RPMI7951 (cell line): ENCODE measurements at regions not wholly inside any gene's neighbourhood (a gene's known extent, or its start where the extent isn't known, plus 50 kb on each side); places are given as distances from the start of the nearest gene placed in this dataset.

Experiments used
- DNase-seq: peaks from one replicate; pipeline ENCODE4 v3.0.0-alpha.2; 2012; ENCODE audit warnings: low read depth

DNA sequence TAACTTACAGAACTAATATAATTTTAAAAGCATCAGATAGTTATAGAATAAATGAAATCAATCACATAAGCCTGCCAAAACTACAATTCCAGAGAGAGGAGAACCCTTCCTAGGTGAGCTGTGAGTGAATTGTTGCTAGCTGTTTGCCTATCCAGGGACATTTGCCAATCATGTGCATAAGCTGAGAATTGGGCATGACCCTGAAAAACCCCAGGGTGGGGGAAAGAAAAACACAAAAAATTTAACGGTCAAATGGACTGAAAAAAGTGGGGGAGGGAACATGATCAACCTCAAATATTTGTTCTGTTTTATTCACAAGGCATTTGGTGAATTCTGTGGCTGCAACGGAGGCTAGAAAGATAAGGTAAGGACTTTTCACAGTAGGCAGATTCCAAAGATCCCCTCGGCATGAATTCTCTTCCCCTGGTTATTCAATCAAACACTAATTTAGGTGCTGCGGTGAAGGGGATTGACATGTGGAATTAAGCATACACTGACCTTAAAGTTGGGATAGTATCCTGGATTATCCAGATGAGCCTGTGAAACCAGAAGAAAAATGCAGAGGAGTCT, 203.9 kb upstream of the RGPD4 start:
- peak; percentile 7 for DNase-seq

DNA sequence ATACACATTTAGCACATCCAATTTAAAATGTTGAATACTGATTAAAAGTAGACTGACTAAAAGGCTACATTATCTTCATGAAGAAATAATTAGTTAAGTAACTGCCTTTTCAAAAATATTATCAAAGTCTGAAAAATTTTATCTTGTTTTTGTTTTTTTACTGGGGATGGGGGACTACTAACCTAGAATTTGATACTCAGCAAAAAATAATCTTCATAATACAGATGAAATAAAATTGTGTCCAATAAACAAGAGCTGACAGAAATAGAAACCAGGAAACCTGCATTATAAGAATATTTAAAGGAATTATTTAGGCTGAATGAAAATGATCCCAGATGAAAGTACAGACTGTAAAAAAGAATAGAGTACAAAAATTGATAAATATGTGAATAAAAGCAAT, 200.7 kb upstream of the RGPD4 start:
- DNase-seq, result no peak

DNA sequence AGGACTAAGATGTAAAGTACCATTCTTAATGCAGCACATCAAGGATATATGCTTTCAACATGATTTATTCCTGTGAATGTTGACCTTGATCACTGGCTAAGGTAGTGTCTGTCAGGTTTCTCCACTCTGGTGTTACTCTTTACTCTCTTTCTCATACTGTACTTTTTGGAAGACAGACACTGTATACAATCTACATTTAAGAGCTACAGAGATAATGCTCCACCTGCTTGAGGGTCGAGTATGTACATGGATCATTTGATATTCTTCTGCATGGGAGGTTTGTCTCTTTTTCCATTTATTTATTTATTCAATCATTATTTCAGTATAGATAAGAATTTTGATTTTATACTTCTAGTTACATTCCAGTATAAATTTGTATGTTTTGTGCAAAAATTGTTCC, 199.5 kb upstream of the RGPD4 start:
- no peak for DNase-seq

DNA sequence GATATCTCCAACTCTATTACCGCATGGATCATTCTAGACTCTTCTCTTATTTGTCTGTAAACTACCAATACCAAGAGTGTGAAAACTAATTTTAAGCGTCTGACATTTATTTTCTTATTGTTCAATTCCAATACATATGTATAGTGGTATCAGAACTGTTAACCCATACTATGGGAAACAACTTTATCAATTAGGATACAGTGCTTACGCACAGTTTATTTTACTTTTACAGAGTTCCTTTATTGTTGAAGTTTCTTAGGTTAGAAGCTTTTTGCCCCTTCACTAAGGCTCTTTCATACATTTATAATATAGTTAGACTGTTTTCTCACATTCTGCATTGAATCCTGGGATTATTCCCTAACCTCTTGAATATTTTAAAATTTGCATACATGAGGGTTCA, 198.8 kb upstream of the RGPD4 start:
- no peak for DNase-seq

DNA sequence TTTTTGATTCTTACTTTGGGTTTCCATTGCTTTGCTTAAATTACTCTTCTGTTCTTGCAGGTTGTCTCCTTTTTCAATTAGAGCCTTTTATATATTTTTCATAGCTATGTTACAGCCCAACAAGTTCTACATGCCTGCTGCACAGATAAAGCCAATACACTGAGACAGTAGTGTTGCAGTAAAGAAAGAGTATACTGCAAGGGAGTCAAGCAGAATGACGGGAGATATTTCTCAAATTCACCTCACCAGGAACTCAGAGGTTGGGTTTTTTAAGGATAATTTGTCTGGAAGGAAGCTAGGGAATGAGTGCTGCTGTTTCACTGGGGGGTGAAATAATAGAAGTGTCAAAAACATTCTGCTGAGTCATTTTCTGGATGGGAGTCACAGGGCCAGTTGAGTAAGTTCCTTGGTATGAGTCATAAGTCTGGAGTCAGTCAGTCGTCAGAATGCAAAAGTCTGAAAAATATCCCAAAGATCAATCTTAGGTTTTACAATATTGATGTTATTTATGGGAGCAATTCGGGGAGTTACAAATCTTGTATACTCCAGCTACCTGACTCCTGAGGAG, 193.0 kb upstream of the RGPD4 start:
- peak; percentile 94 for DNase-seq

DNA sequence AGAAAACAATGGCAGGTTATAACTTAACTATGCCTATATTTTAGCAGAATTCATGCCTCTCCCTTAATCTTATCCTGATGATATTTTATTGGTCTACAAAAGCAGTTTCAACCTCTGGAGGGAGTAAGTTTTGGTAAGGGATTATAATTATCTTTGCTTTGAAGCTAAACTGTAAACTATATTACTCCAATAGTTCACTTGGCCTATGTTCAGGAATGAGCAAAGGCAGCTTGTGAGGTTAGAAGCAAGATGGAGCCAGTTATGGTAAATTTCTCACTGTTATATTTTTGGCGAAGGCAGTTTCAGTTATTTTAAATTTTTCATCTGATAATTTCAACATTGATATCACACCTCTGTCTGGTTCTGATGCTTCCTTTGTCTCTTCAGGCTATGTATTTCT, 192.5 kb upstream of the RGPD4 start:
- DNase-seq, result no peak

DNA sequence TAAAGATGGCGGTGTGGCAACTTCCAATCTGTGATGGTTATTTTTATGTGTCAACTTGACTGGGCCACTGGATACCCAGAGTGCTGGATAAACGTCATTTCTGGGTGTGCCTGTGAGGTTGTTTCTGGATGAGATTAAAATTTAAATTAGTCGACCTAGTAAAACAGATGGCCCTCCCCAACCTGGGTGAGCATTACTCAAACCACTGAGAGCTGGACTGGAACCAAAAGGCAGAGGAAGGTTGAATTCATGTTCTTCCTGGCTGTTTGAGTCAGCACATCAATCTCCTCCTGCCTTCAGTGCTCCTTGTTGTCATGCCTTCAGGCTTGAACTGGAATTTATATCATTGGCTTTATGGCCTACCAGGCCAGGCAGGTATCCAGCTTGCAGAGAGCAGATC, 190.8 kb upstream of the RGPD4 start:
- peak; percentile 96 for DNase-seq

DNA sequence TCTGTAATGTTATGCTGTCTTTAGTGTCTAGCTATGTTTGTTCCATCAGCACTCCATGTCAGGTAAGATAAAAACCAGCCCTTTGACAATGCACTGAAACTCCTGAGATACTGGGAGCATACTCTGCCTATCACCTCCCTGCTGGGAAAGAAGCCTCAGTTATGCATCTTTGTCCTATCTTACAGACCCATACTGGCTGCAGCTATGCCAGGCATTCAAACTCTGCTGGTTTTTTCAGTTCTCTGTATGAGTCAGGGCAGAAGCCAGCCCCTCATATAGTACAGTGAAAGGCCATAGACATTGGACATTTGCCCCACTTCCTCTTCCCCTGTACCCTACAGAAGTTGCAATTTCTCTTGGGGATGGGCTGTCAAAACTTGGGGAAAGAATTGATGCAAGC, 181.1 kb upstream of the RGPD4 start:
- no peak for DNase-seq

DNA sequence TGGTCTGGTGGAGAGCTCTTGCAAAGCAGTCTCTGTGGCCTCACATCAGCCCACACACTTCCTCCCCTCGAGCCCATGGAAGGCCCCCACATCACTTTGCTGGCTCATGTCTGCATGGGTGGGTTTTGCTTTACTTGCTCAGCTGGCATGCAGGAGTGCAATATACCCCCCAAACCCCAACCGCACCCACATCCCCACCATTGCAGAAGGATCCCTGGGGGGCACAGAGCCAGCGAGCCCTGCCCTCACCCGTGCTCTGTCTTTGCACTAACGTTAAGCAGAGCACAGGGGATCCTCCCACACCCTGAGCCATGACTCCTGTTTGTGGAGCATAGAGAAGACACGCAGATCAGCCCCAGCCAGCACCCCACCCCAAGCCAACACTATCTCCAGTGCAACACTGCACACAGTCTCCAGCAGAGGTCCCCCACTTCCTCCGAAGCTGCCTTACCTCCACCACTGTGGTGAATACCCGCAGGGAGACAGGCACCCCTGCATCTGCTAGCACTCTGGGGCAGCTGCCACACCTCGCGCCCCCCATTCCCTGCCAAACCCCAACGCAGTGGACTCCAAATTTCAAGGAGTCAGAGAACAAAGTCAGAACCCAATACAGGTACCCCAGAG, 177.8 kb upstream of the RGPD4 start:
- DNase-seq, result peak; percentile 24

DNA sequence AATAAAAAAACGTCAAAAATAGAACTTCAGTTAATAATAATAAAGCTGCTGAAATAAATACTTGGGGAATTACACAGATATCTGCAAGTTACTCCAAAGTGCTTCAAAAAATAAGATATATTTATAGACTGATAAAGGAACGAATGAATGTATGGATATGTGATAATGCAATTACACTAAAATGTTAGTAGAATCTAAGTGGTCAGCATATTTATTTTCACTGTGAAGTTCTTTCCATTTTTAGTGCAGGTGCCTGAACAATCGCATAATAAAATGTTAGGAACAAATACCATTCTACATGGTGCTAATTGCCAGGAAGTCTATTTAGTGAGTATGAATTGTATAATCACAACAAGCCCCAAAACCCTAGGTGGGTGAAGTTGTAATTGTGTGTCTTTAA, 169.6 kb upstream of the RGPD4 start:
- DNase-seq, result no peak

DNA sequence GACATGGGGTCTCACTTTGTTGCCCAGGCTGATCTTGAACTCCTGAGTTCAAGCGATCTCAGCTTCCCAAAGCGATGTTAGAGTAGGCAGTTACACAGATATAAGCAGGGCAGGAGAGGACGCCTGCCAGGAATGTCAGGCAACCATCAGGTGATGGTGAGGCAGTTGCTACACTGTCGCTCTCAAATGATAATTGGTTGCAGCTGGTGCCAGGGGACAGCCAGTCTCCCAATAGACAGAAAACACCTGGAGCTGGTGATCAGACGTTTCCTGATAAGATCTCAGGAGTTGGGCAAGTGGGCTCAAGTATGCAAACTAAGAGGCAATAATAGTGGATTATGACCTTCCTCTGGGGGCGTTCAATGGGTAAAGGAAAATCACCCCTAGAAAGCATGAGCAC, 163.1 kb upstream of the RGPD4 start:
- DNase-seq, result no peak

DNA sequence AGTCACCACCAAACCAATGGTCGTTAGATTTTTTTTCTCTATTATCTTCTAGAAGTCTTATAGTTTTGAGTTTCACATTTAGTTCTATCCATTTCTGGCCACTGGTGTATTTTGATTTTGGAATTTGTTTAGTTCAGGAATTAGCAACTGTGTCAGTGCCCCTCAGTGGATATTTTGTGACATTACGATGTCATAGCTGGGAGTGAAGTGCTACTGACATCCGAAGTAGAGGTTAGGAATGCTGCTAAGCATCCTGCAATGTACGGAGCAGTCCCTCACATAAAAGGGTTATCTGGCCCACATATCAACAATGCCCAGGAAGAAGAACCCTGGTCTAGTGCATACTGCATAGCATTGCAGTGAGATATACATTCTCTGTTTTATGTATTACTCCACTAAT, 157.4 kb upstream of the RGPD4 start:
- DNase-seq, result peak; percentile 48

DNA sequence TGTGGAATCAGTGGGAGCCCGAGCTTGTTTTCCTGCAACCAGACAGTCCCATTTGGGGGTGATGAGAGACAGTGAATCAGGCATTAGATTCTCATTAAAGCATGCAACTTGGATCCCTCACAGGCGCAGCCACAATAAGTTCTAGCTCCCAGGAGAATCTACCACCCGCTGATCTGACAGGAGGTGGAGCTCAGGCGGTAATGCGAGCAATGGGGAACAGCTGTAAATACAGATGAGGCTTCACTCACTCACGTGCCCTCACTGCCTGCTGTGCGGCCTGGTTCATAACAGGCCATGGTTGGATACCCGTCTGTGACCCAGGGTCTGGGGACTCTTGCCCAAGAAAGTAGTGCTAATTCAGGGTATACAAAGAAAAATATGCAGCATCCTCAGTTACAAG, 144.8 kb upstream of the RGPD4 start:
- no peak for DNase-seq

DNA sequence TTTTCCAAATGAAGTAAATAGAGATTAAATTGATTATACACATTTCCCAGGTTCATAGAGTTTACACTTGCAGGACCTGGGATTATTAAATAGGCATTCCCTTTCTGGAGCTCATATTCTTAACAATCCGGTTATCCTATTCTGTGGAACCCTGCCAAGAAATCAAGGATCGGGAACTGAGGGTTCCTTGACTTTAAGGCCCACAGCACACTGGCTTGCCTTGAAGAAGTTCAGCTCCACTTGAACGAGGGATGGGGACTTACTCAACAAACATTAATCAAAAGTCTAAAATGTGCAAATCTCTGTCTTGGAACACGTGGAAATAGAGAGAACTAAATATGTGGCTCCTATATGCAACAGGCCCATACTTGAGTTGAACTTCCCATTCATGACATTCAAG, 142.3 kb upstream of the RGPD4 start:
- DNase-seq, result no peak

DNA sequence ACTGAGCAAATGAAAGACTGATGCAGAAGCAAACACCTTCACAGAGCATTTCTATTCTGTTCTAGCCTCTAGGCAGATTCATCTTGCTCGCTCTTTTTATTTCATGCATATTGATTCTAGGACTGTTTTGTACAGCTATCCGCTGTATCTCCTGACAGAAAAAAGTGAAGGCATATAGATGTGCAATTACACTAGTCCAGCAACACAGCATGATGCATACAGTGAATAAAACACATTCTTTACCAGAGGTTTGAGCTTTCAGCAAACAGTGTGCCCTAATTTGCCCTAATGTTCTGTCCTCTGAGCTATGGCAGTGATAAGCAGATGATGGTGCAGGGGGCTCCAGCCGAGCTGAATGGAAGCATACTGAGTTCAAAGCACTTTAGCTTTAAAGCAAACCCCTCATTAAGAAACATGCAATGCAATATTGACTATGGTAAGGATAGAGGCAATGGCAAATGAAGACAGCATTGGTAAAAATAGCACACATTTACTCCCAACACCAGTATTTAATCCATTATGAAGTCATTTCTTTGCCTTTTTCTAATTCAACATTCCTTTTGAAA, 141.2 kb upstream of the RGPD4 start:
- DNase-seq, result no peak

DNA sequence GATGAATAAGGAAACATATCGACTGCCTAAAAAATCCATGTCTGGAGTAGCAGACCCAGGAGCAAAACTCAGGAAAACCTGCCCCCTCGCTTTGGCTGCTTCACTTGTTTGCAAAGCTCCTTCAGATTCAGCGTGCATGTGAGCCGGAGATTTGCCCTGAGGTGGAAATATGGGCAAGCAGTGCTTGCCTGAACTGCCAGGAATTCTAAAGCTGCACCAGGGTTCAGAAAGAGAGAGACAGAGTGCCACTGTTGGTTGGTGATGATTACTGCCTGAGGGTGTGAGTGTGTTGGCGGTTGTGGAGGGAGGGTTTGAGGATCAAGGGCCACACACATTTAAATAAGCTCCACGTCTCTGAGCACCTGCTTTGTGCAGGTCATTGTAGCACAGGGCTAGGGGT, 139.6 kb upstream of the RGPD4 start:
- peak; percentile 28 for DNase-seq

DNA sequence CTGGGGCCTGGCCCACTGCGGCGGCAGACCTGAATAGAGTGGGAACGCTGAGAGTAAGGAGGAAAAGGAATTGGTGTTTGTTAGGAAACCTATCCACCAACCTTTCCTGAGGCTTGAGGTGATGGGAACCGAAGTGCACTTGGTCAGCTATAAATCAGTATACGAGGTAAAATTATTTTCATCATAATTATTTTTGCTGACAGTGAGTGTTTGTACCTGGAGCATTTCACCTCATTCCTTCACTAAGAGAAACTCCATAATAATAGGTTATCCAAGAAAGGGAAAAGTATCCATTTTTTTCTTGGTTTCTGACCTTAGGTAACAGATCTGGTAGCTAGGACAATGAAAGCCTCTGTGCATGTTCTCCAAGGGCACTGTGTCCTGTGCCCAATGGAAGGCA, 138.6 kb upstream of the RGPD4 start:
- DNase-seq, result no peak

DNA sequence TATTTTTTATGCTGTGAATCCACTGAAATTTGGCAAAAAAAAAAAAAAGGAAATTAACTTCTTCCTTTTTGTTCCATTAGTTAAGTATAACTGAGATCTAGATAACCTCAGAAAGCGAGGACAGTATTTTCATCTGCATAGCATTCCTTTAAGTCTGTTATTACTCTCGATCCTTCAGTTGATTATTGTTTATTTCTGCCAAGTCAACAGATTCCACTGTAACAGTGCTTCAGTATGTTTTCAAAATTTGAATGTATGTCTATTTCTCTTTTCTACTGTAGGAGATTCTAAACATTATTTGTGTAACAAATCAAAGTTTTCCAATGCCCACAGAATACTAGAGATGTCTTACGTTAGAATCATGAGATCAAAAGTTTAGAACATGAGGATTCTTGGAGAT, 133.1 kb upstream of the RGPD4 start:
- DNase-seq, result no peak

DNA sequence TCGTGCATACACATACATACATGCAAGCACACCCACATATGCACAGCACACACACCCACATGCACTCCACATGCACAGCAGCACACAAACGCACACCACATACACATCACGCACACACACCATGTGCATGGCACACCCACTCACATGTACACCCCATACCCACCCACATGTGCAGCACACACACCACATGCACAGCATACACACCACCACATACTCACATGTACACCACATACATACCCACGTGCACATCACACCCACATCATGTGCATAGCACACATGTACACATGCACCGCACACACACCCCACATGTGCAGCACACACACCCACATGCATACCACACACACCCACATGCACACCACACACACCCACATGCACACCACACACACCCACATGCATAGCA, 132.0 kb upstream of the RGPD4 start:
- DNase-seq, result no peak

DNA sequence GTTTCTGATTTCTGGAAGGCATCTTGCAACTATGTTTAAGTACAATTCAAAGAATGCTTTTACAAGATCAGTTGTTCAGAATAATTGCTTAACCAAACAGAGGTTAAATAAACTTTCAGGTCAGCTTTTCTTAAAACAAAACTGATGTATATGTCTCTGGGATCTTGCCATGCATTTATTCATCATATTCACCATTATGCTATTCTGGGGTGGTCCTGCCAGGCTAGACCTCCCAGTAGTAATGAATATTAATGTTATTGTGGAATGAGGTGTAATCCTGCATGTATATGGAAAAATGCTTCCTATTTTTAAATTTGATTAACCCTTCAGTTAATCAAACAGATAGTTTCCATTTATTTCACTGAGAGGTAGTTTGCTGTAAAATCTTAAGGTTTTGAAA, 129.3 kb upstream of the RGPD4 start:
- no peak for DNase-seq

DNA sequence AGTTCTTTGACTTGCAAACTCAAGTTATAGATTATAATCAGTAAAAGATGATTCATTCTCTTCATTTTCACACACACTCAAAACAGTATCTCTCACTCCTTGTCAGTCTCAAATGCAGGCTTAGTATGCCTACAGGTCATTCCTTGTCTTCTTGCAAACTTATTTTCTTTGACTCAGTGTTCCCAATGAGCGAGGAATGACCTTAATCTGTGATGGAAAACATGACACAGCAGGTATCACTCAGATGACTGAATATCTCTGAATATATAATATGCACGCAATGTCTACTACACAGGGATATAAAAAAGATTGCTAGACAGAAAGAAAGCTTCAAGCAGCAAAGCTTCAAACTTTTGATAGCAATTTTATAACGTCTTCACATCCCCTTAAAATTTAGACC, 127.8 kb upstream of the RGPD4 start:
- DNase-seq, result no peak

DNA sequence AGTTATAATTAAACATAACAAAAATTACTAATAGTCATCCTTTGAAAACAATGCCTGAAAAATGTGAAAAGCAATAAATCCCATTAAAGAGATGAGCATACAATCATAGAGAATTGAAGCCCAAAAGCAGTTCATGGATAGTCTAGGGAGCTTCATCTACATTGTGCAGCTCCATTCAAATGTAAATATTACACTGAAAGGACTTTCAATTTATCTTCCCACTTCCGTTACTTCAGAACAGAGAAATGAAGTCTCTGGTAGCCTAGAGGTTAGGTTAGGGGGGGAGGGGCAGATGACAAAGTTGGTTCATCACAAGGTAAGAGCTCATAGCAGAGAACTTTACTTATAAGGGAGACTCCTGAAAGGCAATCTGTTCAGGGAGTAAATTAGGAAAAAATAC, 126.6 kb upstream of the RGPD4 start:
- no peak for DNase-seq

DNA sequence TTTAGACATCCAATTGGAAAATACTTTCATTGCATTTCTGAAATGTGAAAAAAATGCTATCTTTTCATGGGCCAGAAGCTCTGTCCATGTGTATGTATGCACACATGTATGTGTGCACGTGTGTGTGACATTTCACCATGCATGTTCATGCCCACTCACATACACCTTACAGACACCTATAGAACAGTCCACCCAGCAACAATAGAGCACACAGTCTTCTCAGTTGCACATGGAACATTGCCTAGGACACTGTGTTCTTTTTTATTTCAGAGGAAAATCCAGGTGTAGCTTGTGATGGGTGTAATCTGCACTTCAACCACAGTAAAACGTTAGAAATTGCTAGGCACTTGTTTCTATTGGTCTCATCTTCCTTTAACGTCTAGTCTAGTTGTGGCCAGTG, 114.8 kb upstream of the RGPD4 start:
- no peak for DNase-seq

DNA sequence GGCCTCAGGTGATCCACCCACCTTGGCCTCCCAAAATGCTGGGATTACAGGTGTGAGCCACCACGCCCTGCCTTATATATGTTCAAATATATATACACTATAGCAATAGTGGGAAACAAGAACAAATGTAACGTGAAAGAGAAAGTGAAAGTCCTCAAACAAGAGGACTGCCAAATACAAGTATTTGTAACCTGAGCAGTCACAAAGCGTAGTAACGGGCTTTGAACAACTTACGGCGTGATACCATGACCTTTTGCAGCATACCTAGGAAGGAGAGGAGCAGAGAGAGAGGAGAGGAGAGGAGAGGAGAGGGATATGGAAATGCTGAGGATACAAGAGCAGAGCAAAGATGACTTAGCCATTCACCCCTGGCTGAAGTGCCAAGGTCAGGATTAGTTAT, 113.8 kb upstream of the RGPD4 start:
- DNase-seq, result peak; percentile 61
